Adrenal gland (tissue), 5 donors: ENCODE measurements at regions not wholly inside any gene's neighbourhood (a gene's known extent, or its start where the extent isn't known, plus 50 kb on each side); places are given as distances from the start of the nearest gene placed in this dataset.

Source experiments
- POLR2A ChIP-seq, 2 donors: fragments of 450-650 bp; IDR thresholded peaks; one replicate each; pipeline ENCODE4 v1.6.1; 2017; ENCODE audit warnings: antibody characterized with exemption in 2 of 2, mild to moderate bottlenecking in 2 of 2, moderate library complexity in 1 of 2
- TF ChIP-seq, protein P1 (sequence below), 6 experiments: fragments of 450-650 bp in 4 of 6; fragments of 200-600 bp in 2 of 6; sonication (generic) in 1 of 6; IDR thresholded peaks; 1 replicate in 5 of 6; 2 replicates in 1 of 6; pipeline versions ENCODE4 v1.5.1 to v1.8.0; 2016 to 2021; ENCODE audit warnings: antibody characterized with exemption in 6 of 6, mild to moderate bottlenecking in 2 of 6, moderate library complexity in 1 of 6
- donor health status: DM: no; HTN: no; CAD: no.

GRCh38 chr11:128204898-128205297, 382.5 kb downstream of the ETS1 start:
- TF ChIP-seq, protein P1, sequence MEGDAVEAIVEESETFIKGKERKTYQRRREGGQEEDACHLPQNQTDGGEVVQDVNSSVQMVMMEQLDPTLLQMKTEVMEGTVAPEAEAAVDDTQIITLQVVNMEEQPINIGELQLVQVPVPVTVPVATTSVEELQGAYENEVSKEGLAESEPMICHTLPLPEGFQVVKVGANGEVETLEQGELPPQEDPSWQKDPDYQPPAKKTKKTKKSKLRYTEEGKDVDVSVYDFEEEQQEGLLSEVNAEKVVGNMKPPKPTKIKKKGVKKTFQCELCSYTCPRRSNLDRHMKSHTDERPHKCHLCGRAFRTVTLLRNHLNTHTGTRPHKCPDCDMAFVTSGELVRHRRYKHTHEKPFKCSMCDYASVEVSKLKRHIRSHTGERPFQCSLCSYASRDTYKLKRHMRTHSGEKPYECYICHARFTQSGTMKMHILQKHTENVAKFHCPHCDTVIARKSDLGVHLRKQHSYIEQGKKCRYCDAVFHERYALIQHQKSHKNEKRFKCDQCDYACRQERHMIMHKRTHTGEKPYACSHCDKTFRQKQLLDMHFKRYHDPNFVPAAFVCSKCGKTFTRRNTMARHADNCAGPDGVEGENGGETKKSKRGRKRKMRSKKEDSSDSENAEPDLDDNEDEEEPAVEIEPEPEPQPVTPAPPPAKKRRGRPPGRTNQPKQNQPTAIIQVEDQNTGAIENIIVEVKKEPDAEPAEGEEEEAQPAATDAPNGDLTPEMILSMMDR (IDR thresholded peaks at IDR 0.05): no peak
- no peak for TF ChIP-seq POLR2A (IDR thresholded peaks at IDR 0.05)
